Esophagus muscularis mucosa (tissue), 4 donors: ENCODE measurements at regions not wholly inside any gene's neighbourhood (a gene's known extent, or its start where the extent isn't known, plus 50 kb on each side); places are given as distances from the start of the nearest gene placed in this dataset.
"Not testable (repeated sequence)": the region's sequence is repeated elsewhere in the genome, so short reads cannot be mapped to it uniquely, and the experiment has no call there.

Experiments
- DNase-seq: peaks from one replicate; pipeline ENCODE4 v3.0.0-alpha.2; 2017; ENCODE audit errors: extremely low spot score
- H3K27ac ChIP-seq, 4 donors: fragments of 200-600 bp; sonication (generic); replicated peaks in 1 of 4; 1 replicate in 3 of 4; 2 replicates in 1 of 4; pipeline ENCODE4 v1.5.1; 2016 to 2019; ENCODE audit warnings: mild to moderate bottlenecking in 1 of 4
- H3K27me3 ChIP-seq, 4 donors: fragments of 200-600 bp; sonication (generic); one replicate each; pipeline versions ENCODE4 v1.5.1 to v1.6.0; 2016 to 2019
- H3K36me3 ChIP-seq, 4 donors: fragments of 200-600 bp; sonication (generic); one replicate each; pipeline ENCODE4 v1.5.1; 2016 to 2019
- H3K4me1 ChIP-seq, 4 donors: fragments of 200-600 bp; sonication (generic); one replicate each; pipeline ENCODE4 v1.5.1; 2016 to 2019
- H3K4me3 ChIP-seq, 4 donors: fragments of 200-600 bp; sonication (generic); 1 replicate in 2 of 4; 2 replicates in 2 of 4; pipeline ENCODE4 v1.5.1; 2016 to 2019; ENCODE audit warnings: mild to moderate bottlenecking in 4 of 4, moderate library complexity in 1 of 4
- H3K9me3 ChIP-seq, 4 donors: fragments of 200-600 bp; sonication (generic); 1 replicate in 3 of 4; 2 replicates in 1 of 4; pipeline ENCODE4 v1.5.1; 2016 to 2019
- EP300 ChIP-seq: sonication (generic); formaldehyde crosslinking; IDR thresholded peaks from one replicate; pipeline ENCODE4 v1.6.1; 2017; ENCODE audit warnings: antibody characterized with exemption
- POLR2A ChIP-seq: fragments of 450-650 bp; IDR thresholded peaks from one replicate; pipeline ENCODE4 v1.6.1; 2017; ENCODE audit warnings: antibody characterized with exemption, moderate library complexity, mild to moderate bottlenecking, low read depth
- POLR2AphosphoS5 ChIP-seq, 2 donors: sonication (generic); formaldehyde crosslinking; IDR thresholded peaks; one replicate each; pipeline ENCODE4 v1.6.1; 2017; ENCODE audit warnings: antibody characterized with exemption in 2 of 2
- WGBS: methylation state at CpG from one replicate; pipeline ENCODE4 v1.1.5; 2018; 5-methylcytosine and 5-hydroxymethylcytosine counted together
- intact Hi-C: fragments of 100-400 bp; cut with DNase I; formaldehyde crosslinking; loops from one replicate; pipeline ENCODE4 v1.15.1; 2023
- TF ChIP-seq, protein P1 (sequence below), 3 experiments: fragments of 200-600 bp in 2 of 3; fragments of 450-650 bp in 1 of 3; sonication (generic) in 2 of 3; IDR thresholded peaks; one replicate each; pipeline ENCODE4 v1.5.1; 2017 to 2019; ENCODE audit warnings: antibody characterized with exemption in 3 of 3, mild to moderate bottlenecking in 2 of 3, moderate library complexity in 1 of 3

GRCh38 chr2:16933355-16933754 lies 267.7 kb upstream of the CYRIA start:
- no peak for TF ChIP-seq POLR2A
- TF ChIP-seq POLR2AphosphoS5 (IDR thresholded peaks at IDR 0.05) = no peak
- intact Hi-C loops = no loop called here
- Histone ChIP-seq H3K4me1 (no peaks in the 10 kb centered on the region), H3K9me3 (no peaks in the 10 kb centered on the region), H3K27ac (no peak overlapping the region), H3K36me3 (no peaks in the 10 kb centered on the region), H3K4me3 (no peak overlapping the region), H3K27me3 (no peaks in the 10 kb centered on the region)
- 62% methylated on average over 4 of the region's 4 CpGs for WGBS
- no peak for DNase-seq

- no peaks in the 10 kb centered on the region for H3K9me3 ChIP-seq
- no peak overlapping the region for H3K27ac ChIP-seq
- no peaks in the 10 kb centered on the region for H3K36me3 ChIP-seq
- H3K27me3 ChIP-seq = no peaks in the 10 kb centered on the region
- no peak for TF ChIP-seq EP300
- TF ChIP-seq POLR2A = no peak
- TF ChIP-seq, protein P1, sequence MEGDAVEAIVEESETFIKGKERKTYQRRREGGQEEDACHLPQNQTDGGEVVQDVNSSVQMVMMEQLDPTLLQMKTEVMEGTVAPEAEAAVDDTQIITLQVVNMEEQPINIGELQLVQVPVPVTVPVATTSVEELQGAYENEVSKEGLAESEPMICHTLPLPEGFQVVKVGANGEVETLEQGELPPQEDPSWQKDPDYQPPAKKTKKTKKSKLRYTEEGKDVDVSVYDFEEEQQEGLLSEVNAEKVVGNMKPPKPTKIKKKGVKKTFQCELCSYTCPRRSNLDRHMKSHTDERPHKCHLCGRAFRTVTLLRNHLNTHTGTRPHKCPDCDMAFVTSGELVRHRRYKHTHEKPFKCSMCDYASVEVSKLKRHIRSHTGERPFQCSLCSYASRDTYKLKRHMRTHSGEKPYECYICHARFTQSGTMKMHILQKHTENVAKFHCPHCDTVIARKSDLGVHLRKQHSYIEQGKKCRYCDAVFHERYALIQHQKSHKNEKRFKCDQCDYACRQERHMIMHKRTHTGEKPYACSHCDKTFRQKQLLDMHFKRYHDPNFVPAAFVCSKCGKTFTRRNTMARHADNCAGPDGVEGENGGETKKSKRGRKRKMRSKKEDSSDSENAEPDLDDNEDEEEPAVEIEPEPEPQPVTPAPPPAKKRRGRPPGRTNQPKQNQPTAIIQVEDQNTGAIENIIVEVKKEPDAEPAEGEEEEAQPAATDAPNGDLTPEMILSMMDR (IDR thresholded peaks at IDR 0.05) = no peak
- TF ChIP-seq POLR2AphosphoS5 (IDR thresholded peaks at IDR 0.05) = no peak
- intact Hi-C loops = no loop called here
- no peak overlapping the region for H3K4me3 ChIP-seq
- no peaks in the 10 kb centered on the region for H3K4me1 ChIP-seq
- DNase-seq = no peak
- WGBS = 74% methylated on average over 3 of the region's 3 CpGs
Observed at GRCh38 chr2:16932826-16933225, 267.2 kb upstream of the CYRIA start.

DNA sequence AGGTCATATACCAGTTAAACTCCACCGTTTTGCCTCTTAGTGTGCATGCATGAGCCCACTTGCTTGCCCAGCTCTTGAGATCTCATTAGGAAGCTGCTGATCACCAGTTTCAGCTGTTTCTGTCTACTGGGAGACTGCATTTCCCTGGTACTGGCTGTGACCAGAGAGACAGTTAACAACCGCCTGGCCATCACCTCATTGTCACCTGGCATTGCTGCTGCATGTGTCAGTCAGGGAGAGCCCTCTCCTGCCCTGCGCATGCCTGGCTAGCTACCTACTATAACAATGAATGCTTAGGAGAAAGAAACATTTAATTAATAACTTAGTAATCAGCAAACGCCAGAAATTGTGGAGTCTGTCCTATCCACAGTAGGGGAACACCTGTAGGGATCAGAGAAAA lies 265.8 kb upstream of the CYRIA start:
- Histone ChIP-seq H3K4me3 (no peak overlapping the region), H3K27me3 (no peaks in the 10 kb centered on the region), H3K36me3 (no peaks in the 10 kb centered on the region), H3K9me3 (no peaks in the 10 kb centered on the region), H3K27ac (no peak overlapping the region), H3K4me1 (no peaks in the 10 kb centered on the region)
- WGBS = 64% methylated on average over 4 of the region's 4 CpGs
- DNase-seq = no peak
- intact Hi-C loops = no loop called here
- TF ChIP-seq POLR2AphosphoS5 (IDR thresholded peaks at IDR 0.05) (no peak), POLR2A (no peak), EP300 (no peak)
- TF ChIP-seq, protein P1 (IDR thresholded peaks at IDR 0.05) = no peak

- TF ChIP-seq EP300 (no peak), POLR2AphosphoS5 (IDR thresholded peaks at IDR 0.05) (no peak), POLR2A (no peak)
- TF ChIP-seq, protein P1 (IDR thresholded peaks at IDR 0.05) = no peak
- WGBS = 87% methylated on average over 1 of the region's 1 CpG
- H3K9me3 ChIP-seq = no peaks in the 10 kb centered on the region
- H3K27me3 ChIP-seq = no peaks in the 10 kb centered on the region
- DNase-seq = no peak
- H3K36me3 ChIP-seq = no peaks in the 10 kb centered on the region
- no peaks in the 10 kb centered on the region for H3K4me1 ChIP-seq
- H3K27ac ChIP-seq = no peak overlapping the region
- no peak overlapping the region for H3K4me3 ChIP-seq
- intact Hi-C loops = no loop called here
Observed at GRCh38 chr2:16927398-16927797, 261.8 kb upstream of the CYRIA start.

DNA sequence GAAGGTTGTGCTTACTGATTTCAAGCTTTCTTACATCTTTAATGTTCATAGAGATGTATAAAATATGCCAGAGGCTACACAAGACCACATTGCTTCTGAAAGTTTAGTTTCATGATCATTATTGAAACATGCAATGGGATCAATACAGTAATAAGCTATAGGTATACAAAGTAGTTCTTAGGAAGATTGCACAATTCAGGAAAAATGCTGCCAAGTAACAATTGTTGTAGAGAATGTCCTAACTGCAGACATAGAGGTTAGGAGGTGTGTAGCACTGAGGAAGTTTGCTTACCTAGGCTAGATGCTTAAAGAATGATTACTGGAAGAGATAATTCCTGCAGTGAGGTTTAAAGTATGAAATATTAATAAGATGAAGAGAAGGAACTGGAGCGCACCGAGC lies 259.5 kb upstream of the CYRIA start:
- 96% methylated on average over 2 of the region's 2 CpGs for WGBS
- no peaks in the 10 kb centered on the region for H3K27me3 ChIP-seq
- no peaks in the 10 kb centered on the region for H3K9me3 ChIP-seq
- no peak for DNase-seq
- no peak overlapping the region for H3K27ac ChIP-seq
- H3K4me1 ChIP-seq = no peaks in the 10 kb centered on the region
- TF ChIP-seq POLR2A (no peak), EP300 (no peak), POLR2AphosphoS5 (IDR thresholded peaks at IDR 0.05) (no peak)
- TF ChIP-seq, protein P1 (IDR thresholded peaks at IDR 0.05) = no peak
- intact Hi-C loops = no loop called here
- no peaks in the 10 kb centered on the region for H3K36me3 ChIP-seq
- no peak overlapping the region for H3K4me3 ChIP-seq

DNA sequence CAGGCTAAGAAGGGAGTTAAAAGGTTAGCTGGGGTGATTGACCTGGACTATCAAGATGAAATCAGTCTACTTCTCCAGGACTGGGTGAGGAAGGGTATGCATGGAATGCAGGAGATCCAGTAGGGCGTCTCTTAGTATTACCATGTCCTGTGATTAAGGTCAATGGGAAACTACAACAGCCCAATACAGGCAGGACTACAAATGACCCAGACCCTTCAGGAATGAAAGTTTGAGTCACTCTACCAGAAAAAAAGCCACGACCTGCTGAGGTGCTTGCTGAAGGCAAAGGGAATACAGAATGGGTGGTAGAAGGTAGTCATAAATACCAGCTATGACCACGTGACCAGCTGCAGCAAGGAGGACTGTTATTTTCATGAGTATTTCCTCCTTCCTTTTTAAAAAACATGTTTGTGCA lies 249.7 kb upstream of the CYRIA start:
- H3K36me3 ChIP-seq, DNase-seq, H3K4me1 ChIP-seq, H3K27me3 ChIP-seq, H3K27ac ChIP-seq, H3K9me3 ChIP-seq, H3K4me3 ChIP-seq, intact Hi-C loops: not testable (repeated sequence)
- WGBS = 74% methylated on average over 3 of the region's 3 CpGs
